ENCODE measurements at regions not wholly inside any gene's neighbourhood (a gene's known extent, or its start where the extent isn't known, plus 50 kb on each side); places are given as distances from the start of the nearest gene placed in this dataset.

DNA sequence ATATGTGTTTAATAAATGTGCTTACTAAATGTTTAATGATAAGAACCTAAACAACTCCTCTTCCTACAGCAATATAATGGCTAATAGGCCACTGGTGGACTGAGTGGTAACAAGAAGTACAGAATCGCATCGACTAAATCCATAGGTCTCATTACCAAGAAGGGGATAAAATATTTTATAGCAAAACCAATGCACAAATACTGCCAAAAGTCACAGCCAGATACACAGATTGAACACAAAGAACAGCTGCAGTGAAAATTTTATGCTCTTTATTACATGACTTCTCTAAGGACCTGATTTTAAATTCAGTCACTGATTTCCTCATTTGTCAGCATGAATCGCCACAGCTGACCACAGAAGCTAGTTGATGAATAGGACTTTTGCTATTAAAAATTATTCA is 285.4 kb downstream of the DHX15 start:
- DNase-seq (ENCODE audit: low read depth, low spot score): no peak

DNA sequence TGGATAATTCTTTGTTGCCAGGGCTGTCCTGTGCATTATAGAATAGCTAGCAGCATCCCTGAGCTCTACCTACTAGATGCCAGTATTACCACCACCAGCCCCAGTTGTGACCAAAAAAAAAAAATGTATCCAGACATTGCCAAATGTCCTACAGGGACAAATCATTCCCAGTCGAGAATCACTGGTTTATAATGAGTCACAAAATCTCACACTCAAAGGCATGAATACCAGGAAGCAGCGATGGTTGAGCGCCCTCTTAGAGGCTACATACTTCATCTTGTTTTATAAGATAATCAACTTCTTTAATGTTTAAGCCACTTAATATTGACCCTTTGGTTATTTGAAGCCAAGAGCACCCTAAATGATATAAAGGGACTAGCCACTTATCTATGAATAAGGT is 297.3 kb downstream of the DHX15 start:
- DNase-seq (ENCODE audit: low read depth, low spot score): no peak

DNA sequence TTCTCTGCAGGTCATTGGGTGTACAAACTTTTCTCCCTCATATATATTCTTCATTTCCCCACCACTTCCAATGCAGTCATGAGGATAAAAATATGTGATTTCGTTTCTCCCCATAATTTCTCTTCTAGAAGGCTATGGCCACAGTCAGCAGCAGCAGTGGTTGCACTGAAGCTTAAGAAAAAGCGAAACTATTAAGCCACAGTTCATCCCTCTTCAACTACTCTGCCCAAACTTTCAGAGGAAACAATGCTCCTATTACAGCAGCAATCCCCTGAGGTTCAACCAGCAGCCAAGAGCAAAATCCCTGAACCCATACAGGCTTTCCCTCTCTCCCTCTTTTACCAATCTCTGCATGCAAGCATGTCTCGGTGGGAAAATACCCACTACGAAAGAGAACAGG is 298.6 kb downstream of the DHX15 start:
- no peak for DNase-seq (ENCODE audit: low read depth, low spot score)

DNA sequence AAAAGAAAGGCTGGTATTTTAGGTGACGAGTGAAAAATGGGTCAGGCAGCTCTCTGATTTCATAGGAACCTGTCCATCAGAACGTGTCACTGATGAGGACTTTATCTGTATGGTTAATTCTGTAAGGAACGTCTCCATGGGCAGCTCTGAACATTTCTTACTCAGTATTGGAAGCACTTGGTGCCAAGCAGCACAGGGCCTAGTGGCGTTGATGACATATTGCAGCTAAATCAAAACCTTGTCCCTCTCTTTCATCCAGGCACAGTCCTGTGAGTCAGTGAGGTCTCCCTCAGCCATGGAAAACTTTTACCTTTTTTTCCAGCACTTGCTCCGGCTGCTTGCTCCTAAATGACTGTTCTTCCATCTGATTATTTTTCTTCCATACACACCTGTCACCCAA is 301.9 kb downstream of the DHX15 start:
- no peak for DNase-seq (ENCODE audit: low read depth, low spot score)

DNA sequence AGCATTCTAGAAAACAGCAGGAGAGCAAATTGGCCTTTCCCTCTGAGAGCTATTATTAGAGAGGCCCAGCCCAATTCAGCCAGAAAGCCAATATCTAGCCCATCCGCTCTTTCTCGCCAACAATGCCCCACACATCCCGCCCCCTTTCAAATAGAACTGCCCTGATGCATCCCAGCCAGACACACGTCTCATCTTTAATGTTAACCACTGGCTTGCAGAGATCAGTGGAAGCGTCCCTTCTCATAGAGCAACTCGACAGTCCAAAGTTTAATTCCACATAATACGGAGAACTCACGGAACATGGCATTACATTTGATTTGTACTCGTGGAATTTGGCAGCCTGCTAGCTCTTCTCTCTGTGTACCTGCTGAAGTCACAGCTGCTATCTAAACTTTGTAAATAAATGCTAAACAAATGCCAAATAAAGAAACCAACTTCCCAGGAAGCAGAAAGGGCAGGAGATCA is 304.4 kb downstream of the DHX15 start:
- no peak for DNase-seq (ENCODE audit: low read depth, low spot score)

- DNase-seq (ENCODE audit: low read depth, low spot score): no peak
Observed at GRCh38 chr4:24279469-24279868, 304.9 kb downstream of the DHX15 start.

GRCh38 chr4:24278693-24279092 is 305.7 kb downstream of the DHX15 start:
- DNase-seq (ENCODE audit: low read depth, low spot score): no peak

- no peak for DNase-seq (ENCODE audit: low read depth, low spot score)
Observed at GRCh38 chr4:24274381-24274941, 309.9 kb downstream of the DHX15 start.

DNA sequence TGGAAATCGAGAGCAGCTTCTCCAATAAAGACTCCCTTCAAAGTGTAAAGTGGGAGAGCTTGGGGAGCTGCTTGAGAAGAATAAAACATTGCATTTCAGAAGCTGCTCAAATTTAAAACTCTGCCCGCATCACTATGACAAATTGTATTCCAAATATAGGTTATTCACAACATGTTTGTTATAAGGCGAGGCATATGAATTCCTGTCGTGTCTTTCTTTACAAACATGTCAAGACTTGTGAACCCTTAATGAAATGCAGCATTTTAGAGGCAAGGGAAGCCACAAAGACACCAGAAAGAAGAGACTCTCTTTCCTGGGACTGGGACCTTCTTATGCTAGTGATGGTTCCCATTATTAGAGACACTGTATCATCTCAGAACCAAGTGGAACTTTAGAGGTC is 311.2 kb downstream of the DHX15 start:
- no peak for DNase-seq (ENCODE audit: low read depth, low spot score)

GRCh38 chr4:24266951-24267722 is 317.2 kb downstream of the DHX15 start:
- DNase-seq (ENCODE audit: low read depth, low spot score): no peak

DNA sequence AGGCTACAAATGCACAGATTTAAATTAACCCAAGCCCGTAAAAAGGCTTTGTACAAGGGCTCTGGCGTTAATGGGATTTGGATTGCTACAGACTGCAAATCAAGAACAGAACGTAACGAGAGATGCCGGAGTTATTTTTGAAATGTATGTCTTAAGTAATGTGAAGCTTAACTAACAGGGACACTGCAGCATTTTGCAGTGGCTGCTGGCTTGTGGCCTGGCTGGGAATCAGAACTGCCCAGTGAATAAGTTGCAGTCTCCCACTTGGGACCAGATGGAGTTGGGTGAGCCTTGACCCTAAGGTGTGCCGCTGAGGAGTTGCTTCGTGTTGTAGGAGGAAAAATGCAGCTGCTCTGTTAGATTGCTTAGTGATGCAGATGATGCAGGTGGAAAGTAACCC is 318.4 kb downstream of the DHX15 start:
- DNase-seq (ENCODE audit: low read depth, low spot score): no peak

DNA sequence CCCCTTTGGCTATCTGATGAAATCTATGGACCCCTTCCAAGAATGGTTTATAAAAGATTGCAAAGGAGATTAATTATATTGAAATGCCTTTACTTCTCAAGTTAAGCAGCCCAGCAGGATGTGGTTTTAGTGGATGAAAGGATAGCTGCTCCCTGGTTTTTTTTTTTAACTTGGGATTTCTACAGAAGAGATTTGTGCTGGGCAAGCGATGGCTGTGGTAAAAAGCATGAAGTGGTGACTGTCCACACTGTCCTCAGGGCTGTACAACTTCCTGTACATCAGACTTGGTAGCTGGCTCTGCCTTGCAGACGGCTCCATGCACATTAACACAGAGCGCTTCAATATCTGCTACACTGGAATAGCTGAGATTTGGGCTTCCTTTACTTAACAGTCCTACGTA is 321.7 kb downstream of the DHX15 start:
- no peak for DNase-seq (ENCODE audit: low read depth, low spot score)

GRCh38 chr4:24262084-24262483 is 322.3 kb downstream of the DHX15 start:
- no peak for DNase-seq (ENCODE audit: low read depth, low spot score)

- no peak for DNase-seq (ENCODE audit: low read depth, low spot score)
Observed at GRCh38 chr4:24260923-24261564, 323.3 kb downstream of the DHX15 start.

- DNase-seq (ENCODE audit: low read depth, low spot score): no peak
Observed at GRCh38 chr4:24260133-24260715, 324.1 kb downstream of the DHX15 start.

- no peak for DNase-seq (ENCODE audit: low read depth, low spot score)
Observed at GRCh38 chr4:24256547-24256946, 327.8 kb downstream of the DHX15 start.

DNA sequence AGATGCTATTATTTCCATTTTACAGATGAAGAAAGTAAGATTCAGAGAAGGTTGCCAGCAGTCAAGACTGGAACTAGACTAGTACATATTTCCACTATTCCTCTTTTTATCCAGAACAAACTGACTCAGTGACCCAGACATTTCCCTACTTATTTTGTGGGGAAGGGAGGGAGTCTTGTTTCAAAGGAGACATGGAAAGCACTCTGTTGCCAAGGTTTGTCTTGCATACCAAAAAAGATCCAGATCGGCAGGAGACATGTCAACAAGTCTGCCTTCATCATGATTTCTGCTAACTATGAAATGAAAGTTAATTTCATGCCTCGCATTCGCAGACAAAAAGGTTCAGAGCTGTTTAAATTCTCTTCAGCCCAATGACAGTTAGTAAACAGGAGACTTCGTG is 328.3 kb downstream of the DHX15 start:
- no peak for DNase-seq (ENCODE audit: low read depth, low spot score)

DNA sequence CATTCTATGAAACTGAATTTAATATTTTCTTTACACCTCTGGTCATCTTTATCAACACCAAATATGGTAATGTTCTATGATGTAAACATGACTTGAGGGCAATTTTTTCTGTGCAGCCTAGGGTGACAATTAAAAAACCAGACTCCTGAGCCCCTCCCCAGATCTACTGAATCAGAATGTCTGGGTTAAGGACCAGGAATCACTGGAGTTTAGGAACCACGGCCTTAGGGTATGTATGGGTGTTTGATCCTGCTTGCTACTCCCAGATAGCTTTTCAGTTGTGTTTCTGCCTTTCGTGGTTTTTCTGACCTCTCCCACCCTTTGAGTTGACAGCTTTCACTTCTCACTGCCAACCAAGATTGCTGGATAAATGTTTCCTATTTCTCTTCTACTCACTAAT is 332.2 kb downstream of the DHX15 start:
- no peak for DNase-seq (ENCODE audit: low read depth, low spot score)

GRCh38 chr4:24251589-24251988 is 332.8 kb downstream of the DHX15 start:
- no peak for DNase-seq (ENCODE audit: low read depth, low spot score)

DNA sequence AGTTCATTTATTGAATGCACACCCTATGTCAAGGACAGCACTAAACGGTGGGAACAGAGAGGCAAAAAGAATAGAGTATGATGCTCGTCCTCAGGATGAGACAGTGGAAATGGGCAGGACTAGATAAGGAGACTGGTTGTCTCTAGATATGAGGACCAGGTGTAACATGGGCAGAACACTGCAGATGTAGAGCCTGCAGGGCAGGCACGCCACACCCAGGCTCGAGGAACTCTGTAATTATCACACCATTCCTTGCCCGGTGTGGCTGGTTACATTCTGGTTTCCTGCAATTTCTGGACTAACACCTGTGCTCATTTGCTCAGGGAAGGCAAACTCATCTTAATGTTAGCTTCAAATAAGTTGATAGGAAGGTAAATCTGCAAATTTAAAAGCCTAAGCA is 334.4 kb downstream of the DHX15 start:
- no peak for DNase-seq (ENCODE audit: low read depth, low spot score)

- no peak for DNase-seq (ENCODE audit: low read depth, low spot score)
Observed at GRCh38 chr4:24248674-24249630, 335.4 kb downstream of the DHX15 start.

All from pulmonary artery endothelial cell (primary cell).